Esophagus (tissue), 2 donors: ENCODE measurements at regions not wholly inside any gene's neighbourhood (a gene's known extent, or its start where the extent isn't known, plus 50 kb on each side); places are given as distances from the start of the nearest gene placed in this dataset.

Experiments
- H3K27ac ChIP-seq, 2 donors: one replicate each; pipeline ENCODE4 v1.5.1; 2013; ENCODE audit warnings: low read depth in 2 of 2, mild to moderate bottlenecking in 2 of 2, inconsistent platforms in 1 of 2, low read length in 1 of 2, moderate library complexity in 1 of 2
- H3K27me3 ChIP-seq, 2 donors: one replicate each; pipeline ENCODE4 v1.6.1; 2013; ENCODE audit warnings: low read length in 2 of 2, control low read depth in 1 of 2, mild to moderate bottlenecking in 1 of 2; ENCODE audit not compliant: insufficient read depth in 2 of 2, control insufficient read depth in 1 of 2
- H3K36me3 ChIP-seq, 2 donors: one replicate each; pipeline ENCODE4 v1.6.1; 2013; ENCODE audit warnings: low read length in 1 of 2; ENCODE audit not compliant: control insufficient read depth in 2 of 2, insufficient read depth in 2 of 2
- H3K4me1 ChIP-seq, 2 donors: one replicate each; pipeline ENCODE4 v1.6.1; 2013; ENCODE audit warnings: low read length in 1 of 2; ENCODE audit not compliant: control insufficient read depth in 2 of 2, insufficient read depth in 2 of 2
- H3K4me3 ChIP-seq, 2 donors: one replicate each; pipeline ENCODE4 v1.5.1; 2013; ENCODE audit warnings: low read length in 2 of 2, mild to moderate bottlenecking in 2 of 2, low read depth in 1 of 2, moderate library complexity in 1 of 2
- H3K9me3 ChIP-seq, 2 donors: one replicate each; pipeline ENCODE4 v1.6.1; 2013; ENCODE audit warnings: mild to moderate bottlenecking in 2 of 2, low read depth in 1 of 2, low read length in 1 of 2, moderate library complexity in 1 of 2; ENCODE audit not compliant: control insufficient read depth in 2 of 2, insufficient read depth in 1 of 2
- WGBS, 2 donors: extraction: QIAGEN DNeasy Blood & Tissue Kit; methylation state at CpG; one replicate each; pipeline ENCODE4 v1.1.7; 2013; 5-methylcytosine and 5-hydroxymethylcytosine counted together
- donor health status: healthy with polysubstance abuse.
- donor health status: Bipolar disorder and iron deficiency.

DNA sequence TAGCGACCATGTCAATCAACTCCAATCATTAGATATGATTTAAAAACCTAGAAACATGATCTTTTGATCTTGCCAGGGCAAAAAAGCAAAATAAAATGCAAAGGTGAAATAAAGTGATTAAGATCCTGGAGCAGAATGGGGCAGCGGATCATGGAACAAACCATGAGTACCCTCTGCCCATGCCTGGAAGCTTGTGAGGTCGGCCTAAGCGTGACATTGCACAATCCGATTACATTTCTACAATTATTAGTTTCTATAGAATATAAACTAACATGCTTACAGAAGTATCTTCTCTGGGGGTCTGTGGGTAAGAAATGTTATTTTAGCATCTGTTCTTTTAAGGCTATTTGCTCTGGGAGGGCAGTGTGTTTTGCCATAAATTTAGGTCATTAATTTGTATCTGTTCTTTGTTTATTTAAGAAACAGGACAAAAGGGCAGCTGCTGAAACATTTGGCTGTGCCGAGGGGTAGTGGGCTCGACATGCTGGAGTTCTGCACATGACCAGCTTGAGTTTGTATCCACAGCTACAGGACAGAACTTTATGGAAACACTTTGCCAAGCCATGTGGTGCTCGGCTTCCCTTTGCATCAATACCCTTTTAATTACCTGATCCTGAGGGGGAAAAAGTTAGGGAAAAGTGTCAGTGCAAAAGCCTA is 55.9 kb downstream of the ZBTB18 start:
- H3K9me3 ChIP-seq, result no peaks in the 10 kb centered on the region
- H3K27me3 ChIP-seq, result no peaks in the 10 kb centered on the region
- no peaks in the 10 kb centered on the region for H3K4me1 ChIP-seq
- WGBS, 2 donors, result 66 to 70% methylated on average over 8 of the region's 8 CpGs
- H3K27ac ChIP-seq, result no peak overlapping the region
- no peaks in the 10 kb centered on the region for H3K36me3 ChIP-seq
- no peak overlapping the region for H3K4me3 ChIP-seq

DNA sequence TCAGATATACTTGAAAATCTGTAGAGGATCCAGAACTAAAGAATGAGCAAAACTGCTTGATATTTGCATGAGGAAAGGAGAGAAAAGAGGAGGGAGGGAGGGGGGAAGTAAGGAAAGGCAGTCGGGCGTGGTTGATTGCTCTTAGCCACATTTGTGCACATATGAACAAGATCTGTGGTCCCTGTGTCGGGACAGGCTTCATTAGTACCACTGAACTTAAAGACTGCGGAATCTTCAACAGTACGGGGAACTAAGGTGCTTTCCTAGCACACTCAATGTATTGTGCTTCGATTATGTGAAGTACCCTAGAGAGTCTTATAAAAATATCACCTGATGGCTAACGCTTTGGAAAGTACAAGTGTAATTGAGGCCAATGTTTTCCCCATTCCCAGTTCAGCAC is 59.9 kb downstream of the ZBTB18 start:
- Histone ChIP-seq H3K9me3 (no peaks in the 10 kb centered on the region), H3K4me3 (no peak overlapping the region), H3K27me3 (no peaks in the 10 kb centered on the region), H3K27ac (no peak overlapping the region), H3K4me1 (no peaks in the 10 kb centered on the region), H3K36me3 (no peaks in the 10 kb centered on the region)
- 79 to 80% methylated on average over 7 of the region's 7 CpGs for WGBS, 2 donors

DNA sequence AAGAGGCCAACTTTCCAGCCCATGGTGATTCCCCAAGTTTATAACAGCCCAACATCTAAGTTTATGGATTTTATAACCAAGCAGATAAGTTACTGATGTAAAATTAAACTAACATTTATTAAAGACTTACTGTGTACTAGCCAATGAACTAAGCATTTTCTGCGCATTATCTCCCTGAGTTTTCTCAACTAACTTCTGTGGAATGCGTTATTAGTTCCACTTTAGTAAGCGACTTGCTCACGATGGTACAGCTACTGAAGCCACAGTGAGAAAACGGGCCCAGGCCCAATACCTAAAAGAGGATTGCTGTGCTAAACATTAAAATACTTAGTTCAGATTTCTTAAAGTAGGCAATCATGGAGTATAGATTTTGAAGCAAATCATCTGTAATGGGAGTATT is 61.0 kb downstream of the ZBTB18 start:
- Histone ChIP-seq H3K36me3 (no peaks in the 10 kb centered on the region), H3K4me1 (no peaks in the 10 kb centered on the region), H3K9me3 (peaks cover 0 to 3% of the 10 kb centered on the region in 2 donors), H3K27me3 (no peaks in the 10 kb centered on the region), H3K27ac (no peak overlapping the region), H3K4me3 (no peak overlapping the region)
- WGBS, 2 donors, result 95% methylated on average over 5 of the region's 5 CpGs

DNA sequence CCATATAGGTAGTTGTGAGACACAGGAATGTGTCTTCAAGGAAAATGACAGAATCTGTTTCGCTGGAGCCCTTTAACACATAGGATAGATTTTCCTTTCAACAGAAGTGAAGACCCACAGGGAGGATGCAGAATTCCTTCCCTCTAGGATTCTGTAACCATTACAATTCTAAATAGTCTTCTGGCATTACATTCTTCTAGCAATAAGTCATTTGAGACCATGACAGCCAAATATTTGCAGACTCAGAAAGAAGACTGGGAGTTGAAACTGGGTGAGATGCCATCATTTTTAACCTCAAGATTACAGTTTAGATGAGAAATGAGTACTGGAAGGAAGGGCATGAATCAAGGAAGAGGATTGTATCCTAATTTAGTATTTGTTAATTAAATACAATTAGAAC is 61.6 kb downstream of the ZBTB18 start:
- Histone ChIP-seq H3K9me3 (peaks cover 0 to 3% of the 10 kb centered on the region in 2 donors), H3K27me3 (no peaks in the 10 kb centered on the region), H3K27ac (no peak overlapping the region), H3K4me3 (no peak overlapping the region), H3K4me1 (no peaks in the 10 kb centered on the region), H3K36me3 (no peaks in the 10 kb centered on the region)
- 81 to 91% methylated on average over 1 of the region's 1 CpG for WGBS, 2 donors

DNA sequence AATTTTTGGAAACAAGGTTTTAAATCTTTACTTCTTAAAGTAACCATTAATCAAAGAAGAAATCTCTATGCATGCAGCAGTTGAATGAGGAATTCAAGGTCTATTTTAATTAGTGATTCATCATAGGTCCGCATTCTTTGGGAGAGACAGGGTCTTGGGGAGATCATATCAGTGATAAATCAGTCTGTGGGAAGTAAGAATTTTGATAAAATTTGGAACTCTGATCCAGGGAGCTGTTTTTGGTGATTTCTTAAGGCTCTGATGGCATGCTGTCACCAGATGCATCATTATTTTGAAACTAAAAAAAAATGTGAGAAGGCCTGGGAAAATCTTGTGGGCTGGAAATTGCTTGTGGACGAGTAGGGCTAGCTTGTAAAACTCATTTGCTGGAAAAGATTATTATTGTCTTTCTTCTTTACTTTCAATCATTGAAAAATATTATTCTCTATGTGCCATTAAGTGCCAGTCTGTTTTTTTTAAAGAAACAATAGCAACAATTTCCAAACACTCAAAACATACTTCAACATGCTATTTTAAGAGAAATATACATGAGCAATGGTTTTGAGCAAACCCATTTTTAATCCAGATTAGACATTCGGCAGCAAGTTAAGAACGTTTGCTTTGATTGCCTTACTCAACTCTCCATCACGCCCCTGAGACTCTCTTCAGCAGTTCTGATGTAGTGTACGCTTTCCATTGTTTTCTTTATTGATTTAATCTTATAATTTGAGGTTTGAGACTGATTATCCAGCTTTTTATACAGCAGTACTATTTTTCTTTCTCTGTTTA is 62.6 kb downstream of the ZBTB18 start:
- H3K4me3 ChIP-seq, result no peak overlapping the region
- WGBS, 2 donors, result 71% methylated on average over 6 of the region's 6 CpGs
- H3K9me3 ChIP-seq, result peaks cover 0 to 3% of the 10 kb centered on the region in 2 donors
- no peaks in the 10 kb centered on the region for H3K36me3 ChIP-seq
- no peaks in the 10 kb centered on the region for H3K4me1 ChIP-seq
- H3K27me3 ChIP-seq, result no peaks in the 10 kb centered on the region
- H3K27ac ChIP-seq, result no peak overlapping the region

DNA sequence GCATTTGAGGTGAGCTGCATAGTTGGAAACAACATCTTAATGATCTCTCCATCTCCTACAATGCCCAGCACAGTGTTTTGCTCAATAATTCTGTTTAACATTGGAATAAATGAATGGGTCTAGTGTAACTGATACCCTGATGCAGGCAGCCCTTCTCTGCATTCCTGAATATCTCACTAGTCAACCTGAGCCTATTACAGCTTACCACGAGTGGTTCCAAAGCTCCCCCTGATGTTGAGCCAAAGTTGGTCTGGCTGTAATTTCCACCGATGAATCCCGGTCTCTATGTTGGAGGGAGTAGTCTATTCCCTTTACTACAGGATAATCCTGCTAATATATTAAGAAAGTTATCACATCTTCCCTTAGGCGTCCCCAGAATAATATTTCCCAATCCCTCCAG is 63.8 kb downstream of the ZBTB18 start:
- 69 to 72% methylated on average over 4 of the region's 4 CpGs for WGBS, 2 donors
- Histone ChIP-seq H3K27me3 (no peaks in the 10 kb centered on the region), H3K4me3 (no peak overlapping the region), H3K4me1 (no peaks in the 10 kb centered on the region), H3K9me3 (peaks cover 0 to 5% of the 10 kb centered on the region in 2 donors), H3K36me3 (no peaks in the 10 kb centered on the region), H3K27ac (no peak overlapping the region)

DNA sequence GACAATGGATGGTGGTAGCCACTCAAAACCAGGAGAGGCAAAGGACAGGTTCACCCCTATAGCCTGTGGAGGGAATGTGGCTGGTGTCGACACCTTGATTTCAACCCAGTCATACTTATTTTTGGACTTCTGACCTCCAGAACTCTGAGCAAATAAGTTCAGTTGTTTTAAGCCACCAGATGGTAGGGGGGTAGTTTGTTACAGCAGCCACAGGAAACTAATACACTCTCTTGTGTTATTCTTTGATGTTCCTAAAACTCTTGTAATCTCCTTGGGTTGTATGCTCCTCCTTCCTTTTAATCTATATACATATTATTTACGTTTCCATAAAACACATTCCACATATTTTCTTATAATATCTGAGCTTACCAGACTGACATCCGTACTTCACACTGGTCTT is 65.9 kb downstream of the ZBTB18 start:
- no peak overlapping the region for H3K4me3 ChIP-seq
- no peak overlapping the region for H3K27ac ChIP-seq
- WGBS, 2 donors, result 93 to 94% methylated on average over 3 of the region's 3 CpGs
- H3K27me3 ChIP-seq, result no peaks in the 10 kb centered on the region
- H3K9me3 ChIP-seq, result peaks cover 0 to 5% of the 10 kb centered on the region in 2 donors
- no peaks in the 10 kb centered on the region for H3K36me3 ChIP-seq
- no peaks in the 10 kb centered on the region for H3K4me1 ChIP-seq

DNA sequence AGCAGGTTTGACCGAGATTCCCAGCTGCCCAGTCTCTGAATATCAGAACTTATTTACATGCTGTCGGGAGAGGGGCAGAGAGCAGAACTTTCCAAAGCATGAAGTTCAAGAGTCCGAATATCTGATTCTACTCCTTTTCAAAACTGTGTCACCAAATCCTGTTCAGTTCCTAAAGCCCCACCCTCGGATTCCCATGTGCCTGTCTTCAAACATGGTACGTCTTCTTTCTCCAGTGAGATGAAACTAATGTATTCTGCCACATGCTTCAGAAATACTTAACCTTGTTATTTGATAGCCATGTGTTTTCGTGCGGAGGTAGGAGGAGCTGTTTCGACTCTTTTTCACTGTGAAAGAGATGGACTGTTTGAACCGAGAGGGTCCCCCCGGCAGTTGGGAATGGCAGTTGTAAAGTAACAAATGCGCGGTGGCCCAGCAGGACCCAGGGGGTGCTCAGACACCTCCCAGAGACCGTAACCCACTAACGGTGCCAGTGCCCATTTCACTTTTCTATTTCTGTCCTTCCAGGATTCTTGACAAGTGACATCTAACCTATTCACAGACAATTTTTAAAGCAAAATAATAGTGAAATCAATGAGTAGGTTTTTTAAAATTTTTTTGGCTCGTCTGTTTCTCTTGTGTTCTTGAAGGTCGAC is 67.2 kb downstream of the ZBTB18 start:
- WGBS, 2 donors, result 40 to 48% methylated on average over 16 of the region's 16 CpGs
- H3K27ac ChIP-seq, result no peak overlapping the region

DNA sequence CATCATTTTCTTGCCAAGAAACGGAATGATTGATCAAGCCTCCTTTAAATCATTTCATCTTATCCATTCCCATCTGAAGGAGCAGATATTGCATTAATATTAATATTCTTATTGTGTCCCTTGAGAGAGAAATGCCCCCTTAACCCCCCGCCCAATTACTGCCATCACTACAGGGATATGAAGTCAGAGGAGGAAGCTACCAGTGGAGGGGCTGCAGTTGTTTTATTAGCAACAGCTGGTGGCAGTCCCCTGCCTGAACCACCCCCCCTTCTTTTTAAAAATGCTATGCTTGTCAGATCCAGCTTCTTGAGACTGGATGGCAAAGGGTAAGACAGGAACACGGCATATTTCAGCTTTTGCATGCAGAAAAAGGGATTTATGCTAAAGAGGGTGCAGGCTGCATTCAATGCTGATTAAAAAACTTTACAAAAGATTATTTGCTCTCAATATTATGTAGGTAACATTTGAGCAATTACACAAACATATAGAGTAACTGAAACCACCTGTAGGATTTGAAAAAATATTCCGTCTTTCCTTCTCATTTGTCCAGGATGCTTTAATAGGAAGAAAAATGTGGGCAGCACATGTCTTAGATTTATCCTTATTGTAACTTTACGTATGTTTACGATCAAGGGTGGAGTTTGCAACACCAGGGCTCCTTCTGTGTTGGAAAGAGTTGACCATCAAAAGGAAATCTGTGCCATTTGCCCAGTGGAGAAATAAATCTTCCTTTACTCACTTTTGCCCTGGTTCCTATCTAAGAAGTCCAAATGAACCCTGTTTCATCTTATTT is 77.7 kb downstream of the ZBTB18 start:
- Histone ChIP-seq H3K4me3 (no peak overlapping the region), H3K9me3 (no peaks in the 10 kb centered on the region), H3K4me1 (no peaks in the 10 kb centered on the region), H3K36me3 (no peaks in the 10 kb centered on the region), H3K27me3 (no peaks in the 10 kb centered on the region), H3K27ac (no peak overlapping the region)
- WGBS, 2 donors, result 74 to 76% methylated on average over 6 of the region's 6 CpGs

More for the DNA sequence above, 67.2 kb downstream of the ZBTB18 start:
- H3K27me3 ChIP-seq, result no peaks in the 10 kb centered on the region
- peaks cover 0 to 5% of the 10 kb centered on the region in 2 donors for H3K9me3 ChIP-seq
- no peak overlapping the region for H3K4me3 ChIP-seq
- H3K4me1 ChIP-seq, result no peaks in the 10 kb centered on the region
- no peaks in the 10 kb centered on the region for H3K36me3 ChIP-seq
